HepG2 (cell line): ENCODE measurements at regions not wholly inside any gene's neighbourhood (a gene's known extent, or its start where the extent isn't known, plus 50 kb on each side); places are given as distances from the start of the nearest gene placed in this dataset.

Source experiments
- AHR ChIP-seq: IDR thresholded peaks from 2 replicates; pipeline ENCODE4 v1.6.1; 2018; ENCODE audit warnings: missing genetic modification reagents, missing compliant biosample characterization
- ARID3A ChIP-seq: IDR thresholded peaks from 2 replicates; pipeline ENCODE4 v1.6.1; 2012; ENCODE audit warnings: low read depth, low read length, improper control_type of control experiment
- ATF5 ChIP-seq: sonication (generic); formaldehyde crosslinking; IDR thresholded peaks from 2 replicates; pipeline ENCODE4 v1.4.0; 2020; ENCODE audit warnings: mild to moderate bottlenecking, low read depth, missing genetic modification reagents
- CTCF ChIP-seq: sonication (generic); formaldehyde crosslinking; IDR thresholded peaks from 2 replicates; pipeline ENCODE4 v1.5.0; 2020; ENCODE audit warnings: mild to moderate bottlenecking, missing genetic modification reagents, moderate library complexity
- EP300 ChIP-seq, 3 experiments: sonication (generic) in 1 of 3; formaldehyde crosslinking in 1 of 3; IDR thresholded peaks; 2 replicates each; pipeline versions ENCODE4 v1.5.1 to v1.6.1; 2011 to 2020; ENCODE audit warnings: low read depth in 2 of 3, low read length in 2 of 3, borderline replicate concordance in 1 of 3, improper control_type of control experiment in 1 of 3, mild to moderate bottlenecking in 1 of 3, missing genetic modification reagents in 1 of 3, moderate library complexity in 1 of 3
- FOXC1 ChIP-seq: sonication (generic); formaldehyde crosslinking; IDR thresholded peaks from 2 replicates; pipeline ENCODE4 v1.8.0; 2022; ENCODE audit warnings: mild to moderate bottlenecking, missing genetic modification reagents, borderline replicate concordance
- GABPA ChIP-seq, 2 experiments: IDR thresholded peaks; 2 replicates each; pipeline ENCODE4 v1.6.1; 2011 to 2016; ENCODE audit warnings: low read depth in 2 of 2, low read length in 1 of 2, missing biosample characterization in 1 of 2, missing genetic modification characterization in 1 of 2
- GATAD1 ChIP-seq: IDR thresholded peaks from 2 replicates; pipeline ENCODE4 v1.6.1; 2016; ENCODE audit warnings: missing genetic modification reagents, missing compliant biosample characterization
- JARID2 ChIP-seq: sonication (generic); formaldehyde crosslinking; IDR thresholded peaks from 2 replicates; pipeline ENCODE4 v1.8.1; 2023; ENCODE audit warnings: missing genetic modification reagents, inconsistent platforms; ENCODE audit not compliant: insufficient replicate concordance
- JUND ChIP-seq: sonication (generic); formaldehyde crosslinking; IDR thresholded peaks from 2 replicates; pipeline ENCODE4 v1.8.0; 2022; ENCODE audit warnings: mild to moderate bottlenecking, missing genetic modification reagents
- KDM4B ChIP-seq: sonication (generic); formaldehyde crosslinking; IDR thresholded peaks from 2 replicates; pipeline ENCODE4 v1.4.0; 2020; ENCODE audit warnings: missing genetic modification reagents
- MEF2D ChIP-seq: sonication (generic); formaldehyde crosslinking; IDR thresholded peaks from 2 replicates; pipeline ENCODE4 v1.5.1; 2020; ENCODE audit warnings: mild to moderate bottlenecking, missing genetic modification reagents
- NCOR1 ChIP-seq: fragments of 200-600 bp; sonication (generic); IDR thresholded peaks from 2 replicates; pipeline ENCODE4 v1.7.0; 2017; ENCODE audit warnings: antibody characterized with exemption, low read length, borderline replicate concordance
- NR2F2 ChIP-seq: IDR thresholded peaks from 2 replicates; pipeline ENCODE4 v1.6.1; 2012; ENCODE audit warnings: low read depth, inconsistent platforms, borderline replicate concordance
- PPARG ChIP-seq: conservative IDR thresholded peaks from 2 replicates; pipeline ENCODE4 v1.6.1; 2016; ENCODE audit warnings: missing biosample characterization, missing genetic modification reagents
- SPEN ChIP-seq: sonication (generic); formaldehyde crosslinking; IDR thresholded peaks from 2 replicates; pipeline ENCODE4 v1.5.1; 2020; ENCODE audit warnings: low read depth, mild to moderate bottlenecking, missing genetic modification reagents
- ZBTB20 ChIP-seq: sonication (generic); formaldehyde crosslinking; IDR thresholded peaks from 2 replicates; pipeline ENCODE4 v1.8.1; 2023; ENCODE audit warnings: missing genetic modification reagents, low read depth, mild to moderate bottlenecking, borderline replicate concordance
- ZFP90 ChIP-seq: sonication (generic); formaldehyde crosslinking; IDR thresholded peaks from 2 replicates; pipeline ENCODE4 v1.8.0; 2022; ENCODE audit warnings: missing genetic modification reagents, mild to moderate bottlenecking, inconsistent platforms, borderline replicate concordance
- ZFX ChIP-seq: sonication (generic); formaldehyde crosslinking; IDR thresholded peaks from 2 replicates; pipeline ENCODE4 v1.4.0; 2020; ENCODE audit warnings: mild to moderate bottlenecking, low read depth, missing genetic modification reagents, moderate library complexity
- ZNF331 ChIP-seq: sonication (generic); formaldehyde crosslinking; IDR thresholded peaks from 2 replicates; pipeline ENCODE4 v1.4.0; 2020; ENCODE audit warnings: missing genetic modification reagents
- ZNF503 ChIP-seq: sonication (generic); formaldehyde crosslinking; IDR thresholded peaks from 2 replicates; pipeline ENCODE4 v1.4.0; 2020; ENCODE audit warnings: missing genetic modification reagents
- ZNF580 ChIP-seq: IDR thresholded peaks from 2 replicates; pipeline ENCODE4 v1.6.1; 2016; ENCODE audit warnings: low read depth, borderline replicate concordance
- ZNF772 ChIP-seq: sonication (generic); formaldehyde crosslinking; IDR thresholded peaks from 2 replicates; pipeline ENCODE4 v1.5.0; 2020; ENCODE audit warnings: mild to moderate bottlenecking, missing genetic modification reagents
- ZNF841 ChIP-seq: sonication (generic); formaldehyde crosslinking; IDR thresholded peaks from 2 replicates; pipeline ENCODE4 v1.8.1; 2023; ENCODE audit warnings: missing genetic modification reagents, borderline replicate concordance

- no peak for TF ChIP-seq ATF5
- TF ChIP-seq NCOR1: peak; percentile 93
- TF ChIP-seq ZNF580: no peak
- TF ChIP-seq JARID2 (CRISPR knock-in tag): no peak
- peak; percentile 63; the same call in 1 of the 2 replicates for TF ChIP-seq ZNF503 (CRISPR knock-in tag)
- 0 out of 2 replicates have a peak, but pooled peaks have one; percentile 22 for TF ChIP-seq JUND (CRISPR knock-in tag)
- TF ChIP-seq AHR (CRISPR knock-in tag): 0 out of 2 replicates have a peak, but pooled peaks have one; percentile 39
- peak; percentile 82; the same call in 1 of the 2 replicates for TF ChIP-seq KDM4B (CRISPR knock-in tag)
- 0 out of 2 replicates have a peak, but pooled peaks have one; percentile 38 for TF ChIP-seq FOXC1 (CRISPR knock-in tag)
- TF ChIP-seq NR2F2: peak; percentile 88
- TF ChIP-seq ZNF331 (CRISPR knock-in tag): peak; percentile 64
- TF ChIP-seq ZFP90 (CRISPR knock-in tag): no peak
- no peak for TF ChIP-seq ZNF841 (CRISPR knock-in tag)
- 0 out of 2 replicates have a peak, but pooled peaks have one; percentile 36 for TF ChIP-seq MEF2D (CRISPR knock-in tag)
- TF ChIP-seq ZNF772 (CRISPR knock-in tag): 0 out of 2 replicates have a peak, but pooled peaks have one; percentile 26
- peak; percentile 61 to 89; a peak in 3 of 4 replicates for TF ChIP-seq EP300 (IDR thresholded peaks at IDR 0.05; ENCODE audit: low read depth in 2 of 2, low read length in 2 of 2)
- peak; percentile 94 for TF ChIP-seq EP300 (CRISPR knock-in tag; IDR thresholded peaks at IDR 0.05; ENCODE audit: borderline replicate concordance)
- TF ChIP-seq GATAD1 (CRISPR knock-in tag): peak; percentile 53
- peak; percentile 86 for TF ChIP-seq PPARG
- TF ChIP-seq CTCF: no peak
- peak; percentile 24; the same call in 1 of the 2 replicates for TF ChIP-seq SPEN (CRISPR knock-in tag)
- peak; percentile 86 for TF ChIP-seq ARID3A
- peak; percentile 53 for TF ChIP-seq ZFX
- TF ChIP-seq GABPA (IDR thresholded peaks at IDR 0.05; ENCODE audit: low read depth, low read length): no peak
- TF ChIP-seq GABPA (CRISPR knock-in tag; IDR thresholded peaks at IDR 0.05; ENCODE audit: low read depth): peak; percentile 23; the same call in 1 of the 2 replicates
- TF ChIP-seq ZBTB20 (CRISPR knock-in tag): no peak
These were observed 64.2 kb upstream of the STK32A start (continued) for GRCh38 chr5:147170603-147171002.
